GM23338 (cell line): ENCODE measurements at regions not wholly inside any gene's neighbourhood (a gene's known extent, or its start where the extent isn't known, plus 50 kb on each side); places are given as distances from the start of the nearest gene placed in this dataset.

Experiments
- ATAC-seq: fragments of 200-7000 bp; cut with Tn5 transposase; 3 replicates; pipeline ENCODE4 v1.9.1; 2020
- DNase-seq: peaks from one replicate; pipeline ENCODE4 v3.0.0-alpha.2; 2015; ENCODE audit warnings: low spot score
- H2AFZ ChIP-seq: fragments of 200-600 bp; sonication (generic); 2 replicates; pipeline ENCODE4 v1.8.0; 2016; ENCODE audit warnings: antibody characterized with exemption, mild to moderate bottlenecking, moderate library complexity
- H3F3A ChIP-seq: fragments of 200-600 bp; sonication (generic); replicated peaks from 2 replicates; pipeline ENCODE4 v1.8.0; 2017; ENCODE audit warnings: antibody characterized with exemption, mixed run types, low read depth
- H3K27ac ChIP-seq: fragments of 200-600 bp; sonication (generic); 2 replicates; pipeline ENCODE4 v1.6.1; 2016; ENCODE audit warnings: low read depth
- H3K27me3 ChIP-seq: fragments of 200-600 bp; sonication (generic); 2 replicates; pipeline ENCODE4 v1.8.0; 2016; ENCODE audit warnings: mild to moderate bottlenecking, mixed run types, moderate library complexity; ENCODE audit not compliant: insufficient read depth
- H3K36me3 ChIP-seq: fragments of 200-600 bp; sonication (generic); 2 replicates; pipeline ENCODE4 v1.8.0; 2016; ENCODE audit warnings: mild to moderate bottlenecking; ENCODE audit not compliant: insufficient read depth
- H3K4me1 ChIP-seq: fragments of 200-600 bp; sonication (generic); 2 replicates; pipeline ENCODE4 v1.8.0; 2016; ENCODE audit warnings: mild to moderate bottlenecking, moderate library complexity; ENCODE audit not compliant: insufficient read depth
- H3K4me2 ChIP-seq: fragments of 200-600 bp; sonication (generic); 2 replicates; pipeline ENCODE4 v1.7.1; 2017; ENCODE audit warnings: mixed run types
- H3K4me3 ChIP-seq: fragments of 200-600 bp; sonication (generic); 2 replicates; pipeline ENCODE4 v1.6.1; 2016; ENCODE audit warnings: mixed run types
- H3K79me2 ChIP-seq: fragments of 200-600 bp; sonication (generic); replicated peaks from 2 replicates; pipeline ENCODE4 v1.8.0; 2017; ENCODE audit warnings: mild to moderate bottlenecking; ENCODE audit not compliant: insufficient read depth
- H3K9me2 ChIP-seq: fragments of 200-600 bp; sonication (generic); 2 replicates; pipeline ENCODE4 v1.8.0; 2017; ENCODE audit not compliant: insufficient read depth
- H4K20me1 ChIP-seq: fragments of 200-600 bp; sonication (generic); replicated peaks from 2 replicates; pipeline ENCODE4 v1.8.0; 2017; ENCODE audit warnings: mild to moderate bottlenecking; ENCODE audit not compliant: insufficient read depth
- H3K27ac Mint-ChIP-seq: 2 replicates; pipeline ENCODE4 v1.8.0; 2020; ENCODE audit warnings: inconsistent platforms, mild to moderate bottlenecking, moderate library complexity, mixed read lengths
- H3K27me3 Mint-ChIP-seq: 3 replicates; pipeline ENCODE4 v1.8.0; 2022; ENCODE audit warnings: low read depth, mild to moderate bottlenecking, moderate library complexity, mixed read lengths, inconsistent platforms; ENCODE audit not compliant: insufficient read depth, poor library complexity
- H3K36me3 Mint-ChIP-seq: 3 replicates; pipeline ENCODE4 v1.8.0; 2021; ENCODE audit warnings: low read depth, mild to moderate bottlenecking, inconsistent platforms, moderate library complexity, mixed read lengths
- H3K4me1 Mint-ChIP-seq: 3 replicates; pipeline ENCODE4 v1.8.0; 2020; ENCODE audit warnings: mild to moderate bottlenecking, inconsistent platforms, mixed read lengths
- H3K4me3 Mint-ChIP-seq: 3 replicates; pipeline ENCODE4 v1.8.0; 2021; ENCODE audit warnings: moderate library complexity, mild to moderate bottlenecking, inconsistent platforms, mixed read lengths
- H3K9me3 Mint-ChIP-seq: 3 replicates; pipeline ENCODE4 v1.8.0; 2020; ENCODE audit warnings: moderate library complexity, mild to moderate bottlenecking, inconsistent platforms, mixed read lengths
- CREB1 ChIP-seq: fragments of 250-450 bp; sonication (Bioruptor Pico); IDR thresholded peaks from 2 replicates; pipeline ENCODE4 v1.5.0; 2020; ENCODE audit warnings: low read depth, mild to moderate bottlenecking, moderate library complexity
- CTCF ChIP-seq, 2 experiments: fragments of 200-600 bp in 1 of 2; sonication (generic) in 1 of 2; conservative IDR thresholded peaks; 2 replicates each; pipeline versions ENCODE4 v1.5.1 to v1.6.1; 2016 to 2017; ENCODE audit warnings: antibody characterized with exemption in 2 of 2, low read depth in 2 of 2, mild to moderate bottlenecking in 2 of 2, moderate library complexity in 1 of 2
- ETS1 ChIP-seq: IDR thresholded peaks from 2 replicates; pipeline ENCODE4 v1.6.1; 2016; ENCODE audit warnings: antibody characterized with exemption
- EZH2 ChIP-seq: fragments of 200-600 bp; sonication (generic); IDR thresholded peaks from one replicate; pipeline ENCODE4 v1.8.0; 2017; ENCODE audit warnings: antibody characterized with exemption, mild to moderate bottlenecking, low read depth; ENCODE audit not compliant: unreplicated experiment
- EZH2phosphoT487 ChIP-seq: fragments of 200-600 bp; sonication (generic); IDR thresholded peaks from one replicate; pipeline ENCODE4 v1.8.1; 2018; ENCODE audit warnings: antibody characterized with exemption; ENCODE audit not compliant: unreplicated experiment
- JUNB ChIP-seq: IDR thresholded peaks from one replicate; pipeline ENCODE4 v1.6.1; 2016; ENCODE audit warnings: antibody characterized with exemption; ENCODE audit not compliant: unreplicated experiment
- NANOG ChIP-seq: IDR thresholded peaks from 2 replicates; pipeline ENCODE4 v1.6.1; 2016; ENCODE audit warnings: antibody characterized with exemption, borderline replicate concordance
- POLR2AphosphoS5 ChIP-seq: IDR thresholded peaks from 2 replicates; pipeline ENCODE4 v1.6.1; 2016; ENCODE audit warnings: antibody characterized with exemption, low read depth
- STAT1 ChIP-seq: IDR thresholded peaks from one replicate; pipeline ENCODE4 v1.6.1; 2016; ENCODE audit warnings: antibody characterized with exemption; ENCODE audit not compliant: unreplicated experiment
- ZNF114 ChIP-seq: fragments of 250-450 bp; sonication (Bioruptor Pico); IDR thresholded peaks from 2 replicates; pipeline ENCODE4 v1.5.0; 2020; ENCODE audit warnings: mild to moderate bottlenecking, moderate library complexity
- ZNF331 ChIP-seq: fragments of 250-450 bp; sonication (Bioruptor Pico); IDR thresholded peaks from 2 replicates; pipeline ENCODE4 v1.5.0; 2020; ENCODE audit warnings: low read depth, mild to moderate bottlenecking, moderate library complexity
- ZNF462 ChIP-seq: fragments of 250-450 bp; sonication (Bioruptor Pico); IDR thresholded peaks from 2 replicates; pipeline ENCODE4 v1.5.0; 2020; ENCODE audit warnings: mild to moderate bottlenecking, moderate library complexity
- TF ChIP-seq, protein P1 (sequence below): IDR thresholded peaks from one replicate; pipeline ENCODE4 v1.6.1; 2018; ENCODE audit warnings: antibody characterized with exemption; ENCODE audit not compliant: unreplicated experiment

GRCh38 chr5:61767231-61768080, 435.4 kb downstream of the ZSWIM6 start:
- Histone ChIP-seq H3K4me2 (no peak overlapping the region), H2AFZ (no peak overlapping the region), H3K79me2 (no peaks in the 10 kb centered on the region), H3K9me2 (peaks cover 5% of the 10 kb centered on the region), H3K4me1 (no peaks in the 10 kb centered on the region), H3K27ac (no peak overlapping the region), H3K4me3 (no peak overlapping the region), H3F3A (no peaks in the 10 kb centered on the region), H3K36me3 (no peaks in the 10 kb centered on the region), H4K20me1 (no peaks in the 10 kb centered on the region), H3K27me3 (no peaks in the 10 kb centered on the region)
- ATAC-seq, result no peak
- DNase-seq, result no peak
- H3K27ac Mint-ChIP-seq, result no peak overlapping the region
- TF ChIP-seq JUNB, result no peak
- TF ChIP-seq, protein P1, sequence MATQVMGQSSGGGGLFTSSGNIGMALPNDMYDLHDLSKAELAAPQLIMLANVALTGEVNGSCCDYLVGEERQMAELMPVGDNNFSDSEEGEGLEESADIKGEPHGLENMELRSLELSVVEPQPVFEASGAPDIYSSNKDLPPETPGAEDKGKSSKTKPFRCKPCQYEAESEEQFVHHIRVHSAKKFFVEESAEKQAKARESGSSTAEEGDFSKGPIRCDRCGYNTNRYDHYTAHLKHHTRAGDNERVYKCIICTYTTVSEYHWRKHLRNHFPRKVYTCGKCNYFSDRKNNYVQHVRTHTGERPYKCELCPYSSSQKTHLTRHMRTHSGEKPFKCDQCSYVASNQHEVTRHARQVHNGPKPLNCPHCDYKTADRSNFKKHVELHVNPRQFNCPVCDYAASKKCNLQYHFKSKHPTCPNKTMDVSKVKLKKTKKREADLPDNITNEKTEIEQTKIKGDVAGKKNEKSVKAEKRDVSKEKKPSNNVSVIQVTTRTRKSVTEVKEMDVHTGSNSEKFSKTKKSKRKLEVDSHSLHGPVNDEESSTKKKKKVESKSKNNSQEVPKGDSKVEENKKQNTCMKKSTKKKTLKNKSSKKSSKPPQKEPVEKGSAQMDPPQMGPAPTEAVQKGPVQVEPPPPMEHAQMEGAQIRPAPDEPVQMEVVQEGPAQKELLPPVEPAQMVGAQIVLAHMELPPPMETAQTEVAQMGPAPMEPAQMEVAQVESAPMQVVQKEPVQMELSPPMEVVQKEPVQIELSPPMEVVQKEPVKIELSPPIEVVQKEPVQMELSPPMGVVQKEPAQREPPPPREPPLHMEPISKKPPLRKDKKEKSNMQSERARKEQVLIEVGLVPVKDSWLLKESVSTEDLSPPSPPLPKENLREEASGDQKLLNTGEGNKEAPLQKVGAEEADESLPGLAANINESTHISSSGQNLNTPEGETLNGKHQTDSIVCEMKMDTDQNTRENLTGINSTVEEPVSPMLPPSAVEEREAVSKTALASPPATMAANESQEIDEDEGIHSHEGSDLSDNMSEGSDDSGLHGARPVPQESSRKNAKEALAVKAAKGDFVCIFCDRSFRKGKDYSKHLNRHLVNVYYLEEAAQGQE, result no peak
- no peak for TF ChIP-seq EZH2
- no peak for TF ChIP-seq ETS1
- no peak for TF ChIP-seq STAT1
- TF ChIP-seq ZNF114 (CRISPR knock-in tag), result no peak
- TF ChIP-seq NANOG, result no peak
- no peak for TF ChIP-seq EZH2phosphoT487
- no peak for TF ChIP-seq CTCF (conservative IDR thresholded peaks at IDR 0.05; ENCODE audit: low read depth in 2 of 2)
- no peak for TF ChIP-seq ZNF331
- no peak for TF ChIP-seq POLR2AphosphoS5
- no peak for TF ChIP-seq CREB1
- TF ChIP-seq ZNF462 (CRISPR knock-in tag), result no peak
- peaks cover 5% of the 10 kb centered on the region; the same call in 2 of the 3 replicates for H3K4me1 Mint-ChIP-seq
- H3K36me3 Mint-ChIP-seq, result no peaks in the 10 kb centered on the region
- H3K4me3 Mint-ChIP-seq, result no peak overlapping the region
- H3K9me3 Mint-ChIP-seq, result peaks cover 9% of the 10 kb centered on the region
- no peaks in the 10 kb centered on the region for H3K27me3 Mint-ChIP-seq
